PFSK-1 (cell line): ENCODE measurements at regions not wholly inside any gene's neighbourhood (a gene's known extent, or its start where the extent isn't known, plus 50 kb on each side); places are given as distances from the start of the nearest gene placed in this dataset.

Experiments used
- FOXP2 ChIP-seq: optimal IDR thresholded peaks from 2 replicates; pipeline ENCODE3; 2011; ENCODE audit warnings: borderline replicate concordance, control low read depth, inconsistent platforms; ENCODE audit not compliant: insufficient read depth; ENCODE audit errors: extremely low read length, extremely low read depth
- POLR2AphosphoS5 ChIP-seq: IDR thresholded peaks from 2 replicates; pipeline ENCODE4 v1.6.1; 2012; ENCODE audit warnings: low read depth, mild to moderate bottlenecking, control low read depth, low read length, moderate library complexity
- REST ChIP-seq, 2 experiments: IDR thresholded peaks; 2 replicates each; pipeline versions ENCODE4 v1.6.1 to v1.8.0; 2011 to 2012; ENCODE audit warnings: low read depth in 2 of 2, low read length in 2 of 2, control low read depth in 1 of 2, inconsistent platforms in 1 of 2, mild to moderate bottlenecking in 1 of 2, moderate library complexity in 1 of 2; ENCODE audit not compliant: insufficient read depth in 1 of 2
- SIN3A ChIP-seq: IDR thresholded peaks from 2 replicates; pipeline ENCODE4 v1.6.1; 2012; ENCODE audit warnings: mild to moderate bottlenecking, low read length, moderate library complexity, borderline replicate concordance; ENCODE audit not compliant: insufficient read depth
- TAF1 ChIP-seq: IDR thresholded peaks from 2 replicates; pipeline ENCODE4 v1.6.1; 2012; ENCODE audit warnings: low read length, control low read depth, borderline replicate concordance; ENCODE audit not compliant: insufficient read depth

GRCh38 chr6:3625149-3625979 lies 126.1 kb downstream of the PXDC1 start:
- TF ChIP-seq SIN3A = no peak

- TF ChIP-seq FOXP2 (no peak), POLR2AphosphoS5 (no peak), SIN3A (no peak), REST (IDR thresholded peaks at IDR 0.05; ENCODE audit: insufficient read depth in 1 of 2, low read depth in 2 of 2, low read length in 2 of 2) (no peak), TAF1 (no peak)
Measured at GRCh38 chr6:3624250-3625136, 127.0 kb downstream of the PXDC1 start.

- TF ChIP-seq SIN3A (no peak), POLR2AphosphoS5 (no peak), FOXP2 (no peak), REST (IDR thresholded peaks at IDR 0.05; ENCODE audit: insufficient read depth in 1 of 2, low read depth in 2 of 2, low read length in 2 of 2) (no peak), TAF1 (no peak)
Measured at GRCh38 chr6:3623451-3624249, 127.9 kb downstream of the PXDC1 start.

- TF ChIP-seq TAF1 (no peak), REST (IDR thresholded peaks at IDR 0.05; ENCODE audit: insufficient read depth in 1 of 2, low read depth in 2 of 2, low read length in 2 of 2) (no peak), SIN3A (no peak), POLR2AphosphoS5 (no peak), FOXP2 (no peak)
Measured at GRCh38 chr6:3621411-3621810, 130.1 kb downstream of the PXDC1 start.

- no peak for TF ChIP-seq TAF1
- TF ChIP-seq FOXP2 = no peak
- no peak for TF ChIP-seq REST (IDR thresholded peaks at IDR 0.05; ENCODE audit: insufficient read depth in 1 of 2, low read depth in 2 of 2, low read length in 2 of 2)
- no peak for TF ChIP-seq POLR2AphosphoS5
- no peak for TF ChIP-seq SIN3A
Measured at GRCh38 chr6:3620937-3621336, 130.6 kb downstream of the PXDC1 start.
